Activated naive CD8-positive, alpha-beta T cell (primary cell): ENCODE measurements at regions not wholly inside any gene's neighbourhood (a gene's known extent, or its start where the extent isn't known, plus 50 kb on each side); places are given as distances from the start of the nearest gene placed in this dataset.

ENCODE experiments used
- H3K27ac Mint-ChIP-seq: one replicate; pipeline ENCODE4 v1.8.0; 2021; ENCODE audit warnings: mixed read lengths
- H3K27me3 Mint-ChIP-seq: one replicate; pipeline ENCODE4 v1.8.0; 2021; ENCODE audit warnings: mixed read lengths
- H3K36me3 Mint-ChIP-seq: one replicate; pipeline ENCODE4 v1.8.0; 2021; ENCODE audit warnings: mixed read lengths
- H3K4me1 Mint-ChIP-seq: one replicate; pipeline ENCODE4 v1.8.0; 2021; ENCODE audit warnings: low read depth, mixed read lengths
- H3K4me3 Mint-ChIP-seq: one replicate; pipeline ENCODE4 v1.8.0; 2021; ENCODE audit warnings: mild to moderate bottlenecking, mixed read lengths
- H3K9me3 Mint-ChIP-seq: one replicate; pipeline ENCODE4 v1.8.0; 2021; ENCODE audit warnings: low read depth, mixed read lengths

GRCh38 chr1:59223198-59223597, 73.7 kb upstream of the FGGY start:
- no peaks in the 10 kb centered on the region for H3K9me3 Mint-ChIP-seq
- H3K4me3 Mint-ChIP-seq: no peak overlapping the region
- no peak overlapping the region for H3K27ac Mint-ChIP-seq
- no peaks in the 10 kb centered on the region for H3K27me3 Mint-ChIP-seq
- H3K36me3 Mint-ChIP-seq: no peaks in the 10 kb centered on the region
- H3K4me1 Mint-ChIP-seq: no peaks in the 10 kb centered on the region

- no peak overlapping the region for H3K27ac Mint-ChIP-seq
- H3K27me3 Mint-ChIP-seq: no peaks in the 10 kb centered on the region
- no peaks in the 10 kb centered on the region for H3K9me3 Mint-ChIP-seq
- no peak overlapping the region for H3K4me3 Mint-ChIP-seq
- no peaks in the 10 kb centered on the region for H3K4me1 Mint-ChIP-seq
- no peaks in the 10 kb centered on the region for H3K36me3 Mint-ChIP-seq
Observed at GRCh38 chr1:59223989-59224634, 72.8 kb upstream of the FGGY start.

DNA sequence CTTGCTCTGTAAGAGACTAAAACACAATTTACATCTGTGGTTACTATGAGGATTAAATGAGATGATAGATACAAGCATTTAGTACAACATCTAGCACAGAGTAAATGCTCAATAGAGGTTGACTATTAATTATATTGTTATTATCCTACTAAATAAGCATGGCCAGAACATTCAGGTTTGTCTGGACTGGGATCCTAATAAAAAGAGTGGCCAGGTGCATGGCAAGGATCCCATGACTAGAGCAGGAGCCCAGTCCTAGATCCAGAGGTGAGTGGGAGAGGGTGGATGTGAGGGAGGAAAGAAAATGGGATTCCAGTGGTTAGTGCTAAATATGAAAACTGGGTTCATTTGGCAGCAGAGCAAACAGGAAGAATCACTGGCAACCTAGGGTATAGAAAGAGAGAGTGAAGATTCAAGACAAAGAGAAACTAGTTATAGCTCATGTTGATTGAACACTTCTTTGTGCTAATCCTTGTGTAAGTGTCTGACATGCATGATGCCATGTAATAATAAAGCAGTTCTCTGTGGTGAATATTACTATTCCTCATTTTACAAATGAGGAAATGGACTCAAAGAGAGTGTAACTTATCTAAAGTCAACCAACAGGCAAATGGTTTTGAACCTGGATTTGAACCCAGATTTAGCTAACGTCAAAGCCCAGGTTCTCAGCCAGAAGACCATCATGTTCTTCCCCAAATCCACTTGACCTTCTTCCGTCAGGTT, 71.1 kb upstream of the FGGY start:
- no peaks in the 10 kb centered on the region for H3K4me1 Mint-ChIP-seq
- no peak overlapping the region for H3K27ac Mint-ChIP-seq
- H3K27me3 Mint-ChIP-seq: no peaks in the 10 kb centered on the region
- H3K9me3 Mint-ChIP-seq: no peaks in the 10 kb centered on the region
- H3K4me3 Mint-ChIP-seq: no peak overlapping the region
- no peaks in the 10 kb centered on the region for H3K36me3 Mint-ChIP-seq

DNA sequence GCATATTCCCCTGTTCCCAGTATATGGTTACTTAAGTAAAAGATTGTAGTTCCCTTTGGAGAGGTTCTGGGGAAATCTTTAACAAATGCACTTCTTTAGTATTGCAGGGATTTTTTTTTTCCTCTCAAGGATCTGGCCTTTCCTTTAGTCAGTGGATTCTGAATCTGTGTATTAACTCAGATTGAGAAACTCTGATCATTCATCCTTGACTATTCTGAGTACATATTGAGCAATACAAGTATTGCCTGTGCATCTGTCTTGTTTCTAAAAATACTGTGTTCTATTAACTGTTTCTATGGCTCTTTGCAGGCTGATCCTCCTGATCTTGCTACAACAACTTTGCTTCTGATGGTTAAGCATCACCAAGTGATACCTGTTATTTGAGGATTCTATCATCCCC, 67.8 kb upstream of the FGGY start:
- Mint-ChIP-seq H3K36me3 (no peaks in the 10 kb centered on the region), H3K9me3 (no peaks in the 10 kb centered on the region), H3K4me3 (no peak overlapping the region), H3K4me1 (no peaks in the 10 kb centered on the region), H3K27me3 (no peaks in the 10 kb centered on the region), H3K27ac (no peak overlapping the region)

DNA sequence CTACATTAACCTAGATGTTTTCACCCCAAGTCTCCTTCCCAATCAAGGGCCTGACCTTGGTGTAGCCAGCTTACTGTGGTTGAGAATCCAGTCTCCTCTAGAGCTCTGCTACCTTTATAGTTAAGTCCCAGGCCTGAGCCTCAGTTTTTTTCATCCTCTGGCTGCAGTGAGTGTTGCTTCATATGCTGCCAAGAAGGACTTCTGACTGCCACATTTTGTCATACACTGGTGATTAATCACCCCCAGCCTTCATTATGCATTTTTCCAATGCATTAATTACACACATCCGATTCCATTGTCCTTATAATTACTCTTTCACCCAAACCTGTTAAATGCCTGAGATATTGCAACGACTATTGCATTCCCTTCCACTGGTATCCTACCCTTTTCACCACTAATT, 66.3 kb upstream of the FGGY start:
- no peaks in the 10 kb centered on the region for H3K36me3 Mint-ChIP-seq
- no peak overlapping the region for H3K27ac Mint-ChIP-seq
- no peaks in the 10 kb centered on the region for H3K4me1 Mint-ChIP-seq
- no peaks in the 10 kb centered on the region for H3K27me3 Mint-ChIP-seq
- H3K4me3 Mint-ChIP-seq: no peak overlapping the region
- H3K9me3 Mint-ChIP-seq: no peaks in the 10 kb centered on the region

GRCh38 chr1:59232216-59232615, 64.7 kb upstream of the FGGY start:
- H3K27ac Mint-ChIP-seq: no peak overlapping the region
- H3K36me3 Mint-ChIP-seq: no peaks in the 10 kb centered on the region
- no peak overlapping the region for H3K4me3 Mint-ChIP-seq
- H3K4me1 Mint-ChIP-seq: no peaks in the 10 kb centered on the region
- no peaks in the 10 kb centered on the region for H3K27me3 Mint-ChIP-seq
- H3K9me3 Mint-ChIP-seq: no peaks in the 10 kb centered on the region

DNA sequence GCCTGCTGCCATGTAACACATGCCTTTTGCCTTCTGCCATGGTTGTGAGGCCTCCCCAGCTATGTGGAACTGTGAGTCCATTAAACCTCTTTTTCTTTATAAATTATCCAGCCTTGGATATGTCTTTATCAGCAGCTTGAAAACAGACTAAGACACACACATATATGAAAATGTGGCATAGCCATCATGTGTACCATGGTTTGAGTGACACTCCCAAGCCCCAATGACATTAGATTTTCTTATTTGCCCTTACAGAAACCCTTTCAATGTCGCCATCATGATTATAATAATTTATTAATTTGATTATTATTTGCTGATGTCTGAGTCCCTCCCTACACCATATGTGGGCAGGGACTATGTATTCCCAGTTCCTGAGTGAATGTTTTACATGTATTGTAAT, 63.5 kb upstream of the FGGY start:
- Mint-ChIP-seq H3K27me3 (no peaks in the 10 kb centered on the region), H3K36me3 (no peaks in the 10 kb centered on the region), H3K9me3 (no peaks in the 10 kb centered on the region), H3K27ac (no peak overlapping the region), H3K4me3 (no peak overlapping the region), H3K4me1 (no peaks in the 10 kb centered on the region)

GRCh38 chr1:59236721-59237545, 60.0 kb upstream of the FGGY start:
- peaks cover 1% of the 10 kb centered on the region for H3K27me3 Mint-ChIP-seq
- no peaks in the 10 kb centered on the region for H3K4me1 Mint-ChIP-seq
- no peaks in the 10 kb centered on the region for H3K36me3 Mint-ChIP-seq
- H3K4me3 Mint-ChIP-seq: no peak overlapping the region
- H3K27ac Mint-ChIP-seq: no peak overlapping the region
- no peaks in the 10 kb centered on the region for H3K9me3 Mint-ChIP-seq

GRCh38 chr1:59237900-59238299, 59.0 kb upstream of the FGGY start:
- H3K27ac Mint-ChIP-seq: no peak overlapping the region
- no peaks in the 10 kb centered on the region for H3K36me3 Mint-ChIP-seq
- no peak overlapping the region for H3K4me3 Mint-ChIP-seq
- no peaks in the 10 kb centered on the region for H3K4me1 Mint-ChIP-seq
- no peaks in the 10 kb centered on the region for H3K9me3 Mint-ChIP-seq
- peaks cover 1% of the 10 kb centered on the region for H3K27me3 Mint-ChIP-seq

DNA sequence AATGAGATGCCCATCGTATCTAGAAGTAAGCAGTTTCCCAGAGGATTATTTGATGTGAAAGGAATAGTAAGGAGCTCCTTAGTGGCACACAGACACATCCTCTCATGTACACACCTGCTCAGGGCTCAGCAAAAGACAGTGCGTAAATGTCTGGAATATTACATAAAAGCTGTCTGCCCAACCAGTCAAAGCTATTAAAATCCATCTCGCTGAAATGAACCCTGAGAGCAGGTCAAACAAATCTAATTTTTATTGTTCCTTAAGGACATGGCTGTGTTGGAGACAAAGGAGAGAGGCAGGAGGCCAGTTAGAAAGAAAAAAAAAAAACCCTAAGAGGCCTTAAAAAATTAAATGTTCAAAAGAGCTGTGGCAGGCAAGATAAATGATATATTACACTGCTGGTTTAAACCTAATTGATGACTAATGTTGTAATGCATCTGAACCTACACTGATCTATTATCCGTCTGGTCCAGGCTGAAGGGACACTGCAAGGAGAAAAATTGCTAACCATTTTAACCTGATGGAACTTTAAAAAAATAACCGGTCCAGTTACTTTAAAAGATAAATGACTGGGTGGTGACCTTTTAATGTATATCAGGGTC, 58.5 kb upstream of the FGGY start:
- Mint-ChIP-seq H3K4me1 (no peaks in the 10 kb centered on the region), H3K4me3 (no peak overlapping the region), H3K27me3 (peaks cover 1% of the 10 kb centered on the region), H3K36me3 (no peaks in the 10 kb centered on the region), H3K9me3 (no peaks in the 10 kb centered on the region), H3K27ac (no peak overlapping the region)

DNA sequence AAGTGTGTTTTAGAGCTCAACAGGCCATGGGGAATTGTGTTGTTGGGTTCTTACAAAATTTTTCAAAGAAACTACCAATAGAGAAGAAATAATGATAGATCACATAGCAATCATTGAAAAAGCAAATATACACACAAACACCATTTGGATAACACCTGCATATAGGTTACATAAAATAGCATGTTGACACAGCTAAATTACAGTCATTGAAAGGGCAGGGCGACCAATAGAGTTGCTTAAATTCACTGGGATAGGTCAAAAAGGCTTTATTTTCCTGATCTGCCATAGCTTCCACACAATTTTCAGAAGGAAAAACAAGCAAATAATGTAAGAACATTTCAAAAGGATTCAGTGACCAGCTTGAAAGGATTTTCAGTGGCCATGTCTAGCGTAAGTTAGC, 57.9 kb upstream of the FGGY start:
- no peaks in the 10 kb centered on the region for H3K4me1 Mint-ChIP-seq
- no peaks in the 10 kb centered on the region for H3K36me3 Mint-ChIP-seq
- H3K27ac Mint-ChIP-seq: no peak overlapping the region
- H3K27me3 Mint-ChIP-seq: peaks cover 1% of the 10 kb centered on the region
- H3K4me3 Mint-ChIP-seq: no peak overlapping the region
- H3K9me3 Mint-ChIP-seq: no peaks in the 10 kb centered on the region

DNA sequence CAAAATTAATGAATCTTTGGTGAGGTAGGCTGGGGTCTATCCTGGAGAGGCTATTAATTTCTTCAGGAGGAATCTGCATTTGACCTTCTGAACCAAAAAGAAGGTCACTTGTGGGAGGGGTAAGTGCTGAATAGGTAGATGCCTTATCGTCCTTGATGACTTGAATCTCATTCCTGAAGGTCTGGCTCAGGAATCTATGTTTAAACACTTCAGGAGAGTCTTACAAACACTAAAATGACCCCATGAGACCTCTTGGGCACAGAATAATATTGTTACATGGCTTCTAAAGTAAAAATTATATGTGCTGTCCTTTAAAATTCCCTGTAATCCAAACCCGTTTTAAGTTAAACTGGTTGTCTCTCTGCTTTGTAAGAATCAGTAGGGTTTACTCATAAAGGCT, 55.0 kb upstream of the FGGY start:
- peaks cover 2% of the 10 kb centered on the region for H3K36me3 Mint-ChIP-seq
- H3K4me1 Mint-ChIP-seq: no peaks in the 10 kb centered on the region
- no peak overlapping the region for H3K27ac Mint-ChIP-seq
- no peak overlapping the region for H3K4me3 Mint-ChIP-seq
- peaks cover 1% of the 10 kb centered on the region for H3K27me3 Mint-ChIP-seq
- peaks cover 4% of the 10 kb centered on the region for H3K9me3 Mint-ChIP-seq

DNA sequence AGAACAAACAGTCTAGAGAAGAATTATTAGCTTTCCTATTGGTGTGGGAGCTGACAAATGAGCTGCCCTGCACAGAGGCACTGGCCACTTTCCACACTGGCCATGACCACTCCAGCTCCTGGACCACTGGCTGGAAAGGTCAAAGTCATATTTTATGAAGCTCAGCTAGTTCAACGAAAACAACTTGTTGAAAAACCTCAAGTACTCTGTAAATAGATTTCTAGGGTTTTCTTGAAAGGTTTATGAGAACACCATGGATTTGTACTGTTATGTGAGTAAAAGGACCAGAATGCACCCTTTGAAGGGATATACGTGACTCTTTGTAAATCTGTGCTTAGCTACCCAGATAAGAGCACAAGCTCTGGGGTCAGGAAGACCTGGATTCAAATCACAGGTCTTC, 54.5 kb upstream of the FGGY start:
- Mint-ChIP-seq H3K27ac (no peak overlapping the region), H3K9me3 (peaks cover 5% of the 10 kb centered on the region), H3K27me3 (peaks cover 1% of the 10 kb centered on the region), H3K4me1 (no peaks in the 10 kb centered on the region), H3K36me3 (peaks cover 2% of the 10 kb centered on the region), H3K4me3 (no peak overlapping the region)

DNA sequence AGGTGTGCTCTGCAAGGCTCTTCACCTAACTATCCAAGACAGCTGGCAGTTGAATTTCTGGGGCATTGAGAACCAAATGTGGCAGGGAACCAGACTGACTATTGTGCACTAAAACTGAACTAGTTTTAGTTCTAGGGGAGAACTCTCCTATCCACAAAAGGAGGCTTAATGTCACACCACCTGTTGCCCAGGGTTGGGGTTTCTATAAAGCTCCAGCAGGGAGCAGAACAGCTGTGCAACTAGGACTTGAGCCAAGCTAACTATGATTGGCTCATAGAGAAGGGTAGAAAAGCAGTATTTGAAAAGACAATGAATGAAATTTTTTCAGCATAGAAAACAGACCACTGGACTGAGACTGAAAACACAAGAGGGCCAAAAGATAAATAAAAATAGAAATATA, 53.3 kb upstream of the FGGY start:
- peaks cover 5% of the 10 kb centered on the region for H3K9me3 Mint-ChIP-seq
- no peaks in the 10 kb centered on the region for H3K4me1 Mint-ChIP-seq
- no peak overlapping the region for H3K27ac Mint-ChIP-seq
- no peak overlapping the region for H3K4me3 Mint-ChIP-seq
- peaks cover 1% of the 10 kb centered on the region for H3K27me3 Mint-ChIP-seq
- H3K36me3 Mint-ChIP-seq: peaks cover 2% of the 10 kb centered on the region

GRCh38 chr1:59243978-59244377, 52.9 kb upstream of the FGGY start:
- no peak overlapping the region for H3K4me3 Mint-ChIP-seq
- H3K27me3 Mint-ChIP-seq: peaks cover 1% of the 10 kb centered on the region
- peaks cover 2% of the 10 kb centered on the region for H3K36me3 Mint-ChIP-seq
- no peak overlapping the region for H3K27ac Mint-ChIP-seq
- peaks cover 5% of the 10 kb centered on the region for H3K9me3 Mint-ChIP-seq
- H3K4me1 Mint-ChIP-seq: peaks cover 2% of the 10 kb centered on the region
